SK-N-SH (cell line): ENCODE measurements at regions not wholly inside any gene's neighbourhood (a gene's known extent, or its start where the extent isn't known, plus 50 kb on each side); places are given as distances from the start of the nearest gene placed in this dataset.
A peak's percentile ranks its signal among the peaks of the same experiment; 100 is the strongest.

ENCODE experiments used
- CTCF ChIA-PET: fragments of 300-600, 350-600 bp; formaldehyde crosslinking; extraction: SDS; loops from one replicate; lab custom pipeline; 2021; lab: Yijun Ruan, JAX
- POLR2A ChIA-PET: fragments of 350-600 bp; sonication (Branson Sonifier 250); formaldehyde crosslinking; extraction: SDS; loops from one replicate; lab custom pipeline; 2020; ENCODE audit warnings: antibody characterized with exemption, inconsistent platforms; lab: Yijun Ruan, JAX
- DNase-seq: peaks from one replicate; pipeline ENCODE4 v3.0.0; 2012
- H2AFZ ChIP-seq: fragments of 200-600 bp; sonication (generic); 2 replicates; pipeline ENCODE4 v1.8.1; 2016; ENCODE audit warnings: antibody characterized with exemption, mild to moderate bottlenecking, low read depth
- H3F3A ChIP-seq: fragments of 200-600 bp; sonication (generic); replicated peaks from 2 replicates; pipeline ENCODE3; 2016; ENCODE audit warnings: antibody characterized with exemption, mild to moderate bottlenecking; ENCODE audit not compliant: insufficient read depth
- H3K27ac ChIP-seq, 2 experiments: fragments of 200-500 bp in 1 of 2; fragments of 200-600 bp in 1 of 2; sonication (Bioruptor generic) in 1 of 2; sonication (generic), shearing (Covaris generic) in 1 of 2; 2 replicates each; pipeline versions ENCODE4 v1.5.1 to v1.6.1; 2014 to 2016; ENCODE audit warnings: low read depth in 2 of 2, inconsistent platforms in 1 of 2, low read length in 1 of 2, mild to moderate bottlenecking in 1 of 2, mixed read lengths in 1 of 2
- H3K27me3 ChIP-seq: fragments of 200-600 bp; sonication (generic), shearing (Covaris generic); 2 replicates; pipeline ENCODE4 v1.6.1; 2016; ENCODE audit warnings: mixed run types; ENCODE audit not compliant: insufficient read depth
- H3K36me3 ChIP-seq, 2 experiments: fragments of 200-500 bp in 1 of 2; fragments of 200-600 bp in 1 of 2; sonication (Bioruptor generic) in 1 of 2; sonication (generic) in 1 of 2; replicated peaks in 1 of 2; 2 replicates each; pipeline versions ENCODE3 to v1.5.1; 2014 to 2016; ENCODE audit warnings: low read length in 1 of 2, mild to moderate bottlenecking in 1 of 2; ENCODE audit not compliant: insufficient read depth in 2 of 2, control insufficient read depth in 1 of 2
- H3K4me1 ChIP-seq, 2 experiments: fragments of 200-500 bp in 1 of 2; fragments of 200-600 bp in 1 of 2; sonication (Bioruptor generic) in 1 of 2; sonication (generic), shearing (Covaris generic) in 1 of 2; 2 replicates each; pipeline versions ENCODE4 v1.5.1 to v1.6.1; 2014 to 2016; ENCODE audit warnings: low read depth in 1 of 2, low read length in 1 of 2, mixed run types in 1 of 2; ENCODE audit not compliant: insufficient read depth in 2 of 2, control insufficient read depth in 1 of 2
- H3K4me2 ChIP-seq: fragments of 200-600 bp; sonication (generic), shearing (Covaris generic); 2 replicates; pipeline ENCODE4 v1.6.1; 2017; ENCODE audit warnings: mixed run types
- H3K4me3 ChIP-seq, 2 experiments: fragments of 200-500 bp in 1 of 2; fragments of 200-600 bp in 1 of 2; sonication (Bioruptor generic) in 1 of 2; sonication (generic), shearing (Covaris generic) in 1 of 2; 2 replicates each; pipeline versions ENCODE4 v1.5.1 to v1.8.1; 2014 to 2016; ENCODE audit warnings: low read depth in 2 of 2, inconsistent platforms in 1 of 2, low read length in 1 of 2, mild to moderate bottlenecking in 1 of 2, mixed read lengths in 1 of 2, moderate library complexity in 1 of 2
- H3K79me2 ChIP-seq: fragments of 200-600 bp; sonication (generic); 2 replicates; pipeline ENCODE4 v1.8.1; 2017; ENCODE audit warnings: mild to moderate bottlenecking; ENCODE audit not compliant: insufficient read depth
- H3K9ac ChIP-seq: fragments of 200-600 bp; sonication (generic); 2 replicates; pipeline ENCODE4 v1.6.1; 2017; ENCODE audit warnings: mixed run types
- H3K9me2 ChIP-seq: fragments of 200-600 bp; sonication (generic); 2 replicates; pipeline ENCODE4 v1.6.1; 2017; ENCODE audit warnings: mixed run types
- H3K9me3 ChIP-seq: fragments of 200-600 bp; sonication (generic); 2 replicates; pipeline ENCODE4 v1.6.1; 2017; ENCODE audit warnings: mixed run types, mild to moderate bottlenecking, moderate library complexity
- H4K20me1 ChIP-seq: fragments of 200-600 bp; sonication (generic); 2 replicates; pipeline ENCODE4 v1.6.1; 2017; ENCODE audit warnings: mild to moderate bottlenecking, mixed run types; ENCODE audit not compliant: insufficient read depth
- FOSL2 ChIP-seq: IDR thresholded peaks from 2 replicates; pipeline ENCODE4 v1.4.0; 2012; ENCODE audit warnings: low read depth, mild to moderate bottlenecking, moderate library complexity, borderline replicate concordance
- GATA2 ChIP-seq: sonication (generic); formaldehyde crosslinking; IDR thresholded peaks from 2 replicates; pipeline ENCODE4 v1.5.0; 2020; ENCODE audit warnings: mild to moderate bottlenecking, missing genetic modification reagents
- IRF3 ChIP-seq: fragments of 150-350 bp; IDR thresholded peaks from 2 replicates; pipeline ENCODE4 v1.6.1; 2016; ENCODE audit warnings: mild to moderate bottlenecking, low read depth, low read length
- JUND ChIP-seq: IDR thresholded peaks from 2 replicates; pipeline ENCODE4 v1.4.0; 2012
- MAX ChIP-seq: IDR thresholded peaks from 2 replicates; pipeline ENCODE4 v1.4.0; 2012; ENCODE audit warnings: low read depth
- MXI1 ChIP-seq: IDR thresholded peaks from 2 replicates; pipeline ENCODE4 v1.6.1; 2012; ENCODE audit warnings: mild to moderate bottlenecking, low read depth, low read length, improper control_type of control experiment
- NFIC ChIP-seq: IDR thresholded peaks from 2 replicates; pipeline ENCODE4 v1.4.0; 2012; ENCODE audit warnings: borderline replicate concordance
- REST ChIP-seq: IDR thresholded peaks from 2 replicates; pipeline ENCODE4 v1.6.1; 2012; ENCODE audit warnings: mild to moderate bottlenecking, low read depth, low read length, moderate library complexity
- RXRA ChIP-seq: IDR thresholded peaks from 2 replicates; pipeline ENCODE4 v1.4.0; 2012; ENCODE audit warnings: low read depth, mild to moderate bottlenecking, borderline replicate concordance
- SMC3 ChIP-seq: IDR thresholded peaks from 2 replicates; pipeline ENCODE4 v1.6.1; 2012; ENCODE audit warnings: low read depth, low read length, improper control_type of control experiment
- WGBS: methylation state at CpG from one replicate; pipeline ENCODE4 v1.1.6; 2017; ENCODE audit warnings: low lambda C conversion rate; 5-methylcytosine and 5-hydroxymethylcytosine counted together

- Histone ChIP-seq H3K27ac (no peak overlapping the region), H3K4me3 (no peak overlapping the region), H3K4me2 (no peak overlapping the region), H3K9me3 (no peaks in the 10 kb centered on the region), H2AFZ (no peak overlapping the region), H3K79me2 (no peaks in the 10 kb centered on the region), H3F3A (no peaks in the 10 kb centered on the region), H3K27me3 (no peaks in the 10 kb centered on the region), H3K36me3 (no peaks in the 10 kb centered on the region), H3K9ac (no peak overlapping the region), H3K4me1 (no peaks in the 10 kb centered on the region), H3K9me2 (no peaks in the 10 kb centered on the region), H4K20me1 (no peaks in the 10 kb centered on the region)
- DNase-seq, result no peak
- WGBS, result 89% methylated on average over 2 of the region's 2 CpGs
- POLR2A ChIA-PET, result no interaction called here
- CTCF ChIA-PET, result interaction anchor here (1.1 to 1.4 kb wide), 2 partner anchors 52 to 57 kb away, joined by 3 to 4 read pairs; no protein-coding TSS in a partner anchor
- TF ChIP-seq REST (no peak), MXI1 (no peak), MAX (no peak), RXRA (no peak), NFIC (no peak)
Observed at GRCh38 chr16:72560617-72561016, 388.7 kb upstream of the PMFBP1 start.

- Histone ChIP-seq H3K36me3 (no peaks in the 10 kb centered on the region), H3K27me3 (no peaks in the 10 kb centered on the region), H3K9ac (no peak overlapping the region), H3F3A (no peaks in the 10 kb centered on the region), H4K20me1 (no peaks in the 10 kb centered on the region), H3K4me2 (no peak overlapping the region), H3K27ac (no peak overlapping the region), H3K4me3 (no peak overlapping the region), H3K9me3 (no peaks in the 10 kb centered on the region), H2AFZ (no peak overlapping the region), H3K9me2 (no peaks in the 10 kb centered on the region), H3K79me2 (no peaks in the 10 kb centered on the region), H3K4me1 (no peaks in the 10 kb centered on the region)
- TF ChIP-seq GATA2 (CRISPR knock-in tag), result no peak
- 93% methylated on average over 5 of the region's 5 CpGs for WGBS
- ChIA-PET POLR2A (no interaction called here), CTCF (interaction anchor here (1.4 kb wide), 1 partner anchor 274 kb away, joined by 4 read pairs; no protein-coding TSS in a partner anchor)
- DNase-seq, result no peak
Observed at GRCh38 chr16:72558501-72558900, 386.5 kb upstream of the PMFBP1 start.

- POLR2A ChIA-PET, result no interaction called here
Observed at GRCh38 chr16:72554935-72555334, 383.0 kb upstream of the PMFBP1 start.

More at GRCh38 chr16:72554935-72555334, 383.0 kb upstream of the PMFBP1 start:
- Histone ChIP-seq H3K9me2 (no peaks in the 10 kb centered on the region), H3K4me1 (no peaks in the 10 kb centered on the region), H3K27ac (no peak overlapping the region), H3K4me2 (no peak overlapping the region), H3K9me3 (no peaks in the 10 kb centered on the region), H3K9ac (no peak overlapping the region), H3K27me3 (no peaks in the 10 kb centered on the region), H3K79me2 (no peaks in the 10 kb centered on the region), H3F3A (no peaks in the 10 kb centered on the region), H2AFZ (no peak overlapping the region), H4K20me1 (no peaks in the 10 kb centered on the region), H3K4me3 (no peak overlapping the region), H3K36me3 (no peaks in the 10 kb centered on the region)
- CTCF ChIA-PET, result no interaction called here
- no peak for TF ChIP-seq GATA2 (CRISPR knock-in tag)
- no peak for TF ChIP-seq SMC3
- no peak for TF ChIP-seq IRF3
- 0 out of 2 replicates have a peak, but pooled peaks have one; percentile 8 for TF ChIP-seq FOSL2
- TF ChIP-seq JUND, result no peak
- TF ChIP-seq, all 33 proteins: peak for 1
- 93% methylated on average over 6 of the region's 6 CpGs for WGBS
- DNase-seq, result no peak
